A673 (cell line): ENCODE measurements at regions not wholly inside any gene's neighbourhood (a gene's known extent, or its start where the extent isn't known, plus 50 kb on each side); places are given as distances from the start of the nearest gene placed in this dataset.

Experiments used
- CTCF ChIP-seq: fragments of 300-800, 200-600 bp; sonication (generic); conservative IDR thresholded peaks from 2 replicates; pipeline ENCODE4 v1.5.1; 2017; ENCODE audit warnings: low read depth, mild to moderate bottlenecking, antibody characterized with exemption, low read length, moderate library complexity, mixed read lengths
- EZH2 ChIP-seq: fragments of 200-600 bp; sonication (generic); IDR thresholded peaks from 2 replicates; pipeline ENCODE4 v1.6.1; 2017; ENCODE audit warnings: borderline replicate concordance, low read depth, mild to moderate bottlenecking, mixed read lengths, antibody characterized with exemption, low read length; ENCODE audit not compliant: poor library complexity, severe bottlenecking

GRCh38 chr3:13187593-13187992, 114.4 kb upstream of the IQSEC1 start:
- TF ChIP-seq CTCF (no peak), EZH2 (no peak)
